Right hindlimb (tissue), 1 donor: ENCODE measurements at regions not wholly inside any gene's neighbourhood (a gene's known extent, or its start where the extent isn't known, plus 50 kb on each side); places are given as distances from the start of the nearest gene placed in this dataset.
"Not testable (repeated sequence)": the region's sequence is repeated elsewhere in the genome, so short reads cannot be mapped to it uniquely, and the experiment has no call there.

ENCODE experiments used
- DNase-seq: peaks from one replicate; pipeline ENCODE4 v3.0.0-alpha.2; 2018

GRCh38 chr2:47651296-47651695 lies 80.5 kb upstream of the KCNK12 start:
- no peak for DNase-seq

GRCh38 chr2:47650001-47650535 lies 79.3 kb upstream of the KCNK12 start:
- no peak for DNase-seq

GRCh38 chr2:47645246-47645645 lies 74.5 kb upstream of the KCNK12 start:
- no peak for DNase-seq

- no peak for DNase-seq
These were observed 73.6 kb upstream of the KCNK12 start for GRCh38 chr2:47644351-47644750.

- DNase-seq, result no peak
These were observed 70.6 kb upstream of the KCNK12 start for GRCh38 chr2:47641366-47641765.

DNA sequence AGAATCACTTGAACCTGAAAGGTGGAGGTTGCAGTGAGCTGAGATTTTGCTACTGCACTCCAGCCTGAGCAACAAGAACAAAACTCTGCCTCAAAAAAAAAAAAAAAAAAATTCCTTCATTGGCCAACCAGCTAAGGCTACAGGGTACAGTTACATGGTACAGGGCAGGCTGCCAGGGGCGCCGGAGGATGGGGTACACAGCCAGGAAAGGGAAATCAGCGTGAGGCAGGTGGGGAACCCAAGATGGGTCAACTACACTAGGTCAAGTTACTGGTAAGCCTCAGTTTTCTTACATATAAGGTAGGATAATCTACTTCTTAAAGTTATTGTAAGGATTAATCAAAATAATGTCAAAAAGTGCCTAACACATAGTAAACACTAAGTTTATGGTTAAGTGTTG lies 69.6 kb upstream of the KCNK12 start:
- no peak for DNase-seq

GRCh38 chr2:47639467-47639866 lies 68.7 kb upstream of the KCNK12 start:
- no peak for DNase-seq

DNA sequence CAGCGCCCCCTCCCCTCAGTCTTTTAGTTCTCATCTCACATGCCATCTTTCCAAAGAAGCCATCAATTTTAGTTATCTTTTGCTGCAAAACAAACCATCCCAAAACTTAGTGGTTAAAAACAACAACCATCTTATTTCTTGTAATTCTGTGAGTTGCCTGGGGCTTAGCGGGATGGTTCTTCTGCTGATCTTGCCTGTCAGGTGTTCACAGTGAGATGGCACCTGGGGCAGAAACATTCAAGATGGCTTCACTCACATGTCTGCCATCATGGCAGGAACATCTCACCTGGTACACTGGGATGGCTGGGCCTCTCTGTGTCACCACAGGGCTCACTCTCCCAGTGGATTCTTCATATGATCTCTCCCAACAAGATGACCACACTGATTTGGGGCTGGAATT lies 67.6 kb upstream of the KCNK12 start:
- no peak for DNase-seq

GRCh38 chr2:47636596-47637264 lies 65.9 kb upstream of the KCNK12 start:
- no peak for DNase-seq

- no peak for DNase-seq
These were observed 65.4 kb upstream of the KCNK12 start for GRCh38 chr2:47636176-47636575.

DNA sequence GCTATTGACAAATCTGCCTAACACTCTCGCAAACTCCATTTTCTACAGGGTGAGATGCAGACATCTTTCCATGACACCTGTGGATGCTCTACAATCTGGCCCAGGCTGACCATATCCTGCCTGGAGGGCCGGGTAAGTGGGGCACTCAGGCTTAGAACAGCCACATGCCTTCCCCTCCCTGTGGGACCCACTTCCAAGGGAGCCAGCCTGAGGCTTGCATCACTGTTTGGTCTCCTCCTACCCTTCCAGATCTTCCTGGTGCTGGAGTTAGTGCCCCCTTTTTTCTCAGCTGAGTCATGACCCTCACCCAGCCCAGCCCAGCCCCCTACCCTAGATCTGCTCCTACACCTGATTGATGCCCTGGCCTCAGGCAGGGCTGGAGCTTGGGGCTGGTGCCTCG lies 62.0 kb upstream of the KCNK12 start:
- DNase-seq, result no peak

- DNase-seq, result no peak
These were observed 61.1 kb upstream of the KCNK12 start for GRCh38 chr2:47631792-47632398.

DNA sequence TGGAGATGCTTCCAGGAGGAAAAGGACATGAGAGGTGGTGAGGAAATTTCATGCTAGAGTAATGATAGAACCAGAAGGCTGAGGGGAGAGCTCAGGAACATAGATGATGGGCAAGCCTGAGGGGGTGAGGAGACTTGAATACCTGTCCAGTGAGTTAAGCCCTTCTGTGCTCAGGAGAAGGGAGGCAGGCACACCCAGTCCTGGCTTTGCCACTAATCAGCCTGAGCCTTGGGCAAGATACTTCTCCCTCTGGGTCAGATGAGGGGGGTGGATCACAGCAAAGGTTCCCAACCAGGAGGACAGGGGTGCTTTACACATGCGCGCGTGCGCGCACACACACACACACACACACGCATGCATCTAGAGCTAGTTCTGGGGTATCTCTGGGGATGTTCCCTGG lies 60.5 kb upstream of the KCNK12 start:
- no peak for DNase-seq

DNA sequence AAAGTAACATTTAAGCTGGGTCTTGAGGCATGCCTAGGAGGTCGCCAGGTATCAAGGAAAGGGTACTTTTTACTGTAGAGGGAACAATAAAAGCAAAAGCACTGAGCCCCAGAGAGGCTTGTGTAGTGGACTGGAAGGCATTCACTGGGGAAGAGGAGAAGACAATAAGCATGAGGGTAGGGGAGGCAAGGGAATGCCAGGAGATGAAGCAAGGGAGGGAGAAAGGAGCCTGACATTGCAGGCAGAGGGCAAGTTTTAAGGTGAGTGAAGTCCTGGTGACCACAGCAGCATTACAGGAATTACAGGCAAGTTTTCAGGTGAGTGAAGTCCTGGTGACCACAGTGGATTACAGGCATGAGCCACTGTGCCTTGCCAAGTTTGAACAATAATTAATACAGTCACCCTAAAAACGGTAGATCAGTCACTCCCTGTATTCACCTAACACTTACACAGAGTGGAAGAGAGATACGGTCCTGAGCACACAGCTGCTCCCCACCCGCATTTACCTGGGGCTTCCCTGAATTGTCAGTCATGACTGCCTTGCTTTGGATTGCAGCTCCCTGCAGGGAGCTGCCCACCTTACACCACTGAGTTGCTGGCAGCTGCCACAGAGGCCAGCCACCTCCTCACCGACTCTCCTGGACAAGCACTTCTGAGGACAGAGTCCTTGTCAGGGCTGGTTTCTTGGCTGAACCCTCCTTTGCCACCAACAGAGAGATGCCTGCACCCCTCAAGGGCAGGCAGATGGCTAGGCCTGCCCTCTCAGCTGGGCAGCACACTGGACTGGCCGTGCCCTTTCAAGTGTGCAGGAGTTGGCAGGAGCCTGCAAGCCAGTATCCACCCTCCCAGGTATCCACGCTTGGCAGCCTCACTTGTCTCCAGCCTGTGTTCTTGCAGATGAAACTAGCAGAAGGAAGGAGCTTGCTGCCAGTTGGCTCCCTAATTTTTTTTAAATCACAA lies 59.0 kb upstream of the KCNK12 start:
- no peak for DNase-seq

GRCh38 chr2:47628904-47629303 lies 58.1 kb upstream of the KCNK12 start:
- DNase-seq, result no peak

GRCh38 chr2:47626664-47627063 lies 55.9 kb upstream of the KCNK12 start:
- DNase-seq, result no peak

- not testable (repeated sequence) for DNase-seq
These were observed 52.4 kb upstream of the KCNK12 start for GRCh38 chr2:47623140-47623539.

DNA sequence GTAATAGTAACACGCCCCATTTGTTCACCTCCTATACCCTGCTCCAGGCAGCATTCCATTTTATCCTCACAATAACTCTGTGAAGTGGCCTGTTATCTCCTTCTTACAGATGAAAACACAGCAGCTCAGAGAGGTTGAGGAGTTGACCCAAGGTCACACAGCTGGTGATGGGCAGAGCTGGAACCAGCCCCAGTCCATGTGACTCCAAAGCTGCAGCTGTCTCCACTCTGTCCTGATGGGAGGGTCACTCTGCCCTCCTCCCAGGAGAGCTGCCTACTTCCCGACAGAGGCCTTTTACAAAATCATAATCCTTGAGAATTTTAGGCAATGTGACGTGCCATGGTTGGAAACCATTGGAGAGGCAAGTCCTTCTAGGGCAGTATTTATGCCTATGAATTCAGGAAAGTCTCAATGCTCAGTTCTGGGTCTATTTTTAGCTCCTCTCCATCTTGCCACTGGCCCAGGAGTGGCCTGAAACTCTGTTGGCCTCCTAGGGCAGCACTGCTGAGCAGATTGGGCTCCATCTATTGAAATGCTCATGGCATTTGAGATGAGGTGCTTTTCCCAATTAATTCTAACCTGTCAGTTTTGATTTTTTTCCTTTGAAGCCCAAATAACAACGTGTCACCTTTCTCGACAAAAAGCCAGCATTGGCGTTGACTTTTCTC lies 50.1 kb upstream of the KCNK12 start:
- no peak for DNase-seq
